ENCODE measurements at regions not wholly inside any gene's neighbourhood (a gene's known extent, or its start where the extent isn't known, plus 50 kb on each side); places are given as distances from the start of the nearest gene placed in this dataset.
"Not testable (repeated sequence)": the region's sequence is repeated elsewhere in the genome, so short reads cannot be mapped to it uniquely, and the experiment has no call there.

- intact Hi-C loops (cut with micrococcal nuclease) = no loop called here
- no peaks in the 10 kb centered on the region for H3K9me3 Mint-ChIP-seq
- no peak for DNase-seq (ENCODE audit: low spot score)
- H3K27ac Mint-ChIP-seq = no peak overlapping the region
- H3K36me3 Mint-ChIP-seq (ENCODE audit: low read depth) = no peaks in the 10 kb centered on the region
- no peak overlapping the region for H3K4me3 Mint-ChIP-seq
- no peaks in the 10 kb centered on the region for H3K4me1 Mint-ChIP-seq (ENCODE audit: low read depth)
- no peaks in the 10 kb centered on the region for H3K27me3 Mint-ChIP-seq (ENCODE audit: insufficient read depth)
Measured at GRCh38 chr4:159944477-159944876, 841.6 kb downstream of the RAPGEF2 start.

- intact Hi-C loops (cut with micrococcal nuclease) = loop anchor here (1.0 kb wide), 1 partner anchor 460 kb away; no protein-coding TSS in a partner anchor
- H3K4me3 Mint-ChIP-seq = no peak overlapping the region
- no peak overlapping the region for H3K27ac Mint-ChIP-seq
- H3K27me3 Mint-ChIP-seq (ENCODE audit: insufficient read depth) = no peaks in the 10 kb centered on the region
- no peak for DNase-seq (ENCODE audit: low spot score)
- H3K9me3 Mint-ChIP-seq = no peaks in the 10 kb centered on the region
- H3K36me3 Mint-ChIP-seq (ENCODE audit: low read depth) = no peaks in the 10 kb centered on the region
- H3K4me1 Mint-ChIP-seq (ENCODE audit: low read depth) = no peaks in the 10 kb centered on the region
Measured at GRCh38 chr4:159946983-159947615, 844.2 kb downstream of the RAPGEF2 start.

GRCh38 chr4:159950707-159951106, 847.8 kb downstream of the RAPGEF2 start:
- intact Hi-C loops (cut with micrococcal nuclease) = no loop called here
- DNase-seq (ENCODE audit: low spot score) = no peak
- no peaks in the 10 kb centered on the region for H3K4me1 Mint-ChIP-seq (ENCODE audit: low read depth)
- H3K27ac Mint-ChIP-seq = no peak overlapping the region
- no peak overlapping the region for H3K4me3 Mint-ChIP-seq
- no peaks in the 10 kb centered on the region for H3K36me3 Mint-ChIP-seq (ENCODE audit: low read depth)
- H3K9me3 Mint-ChIP-seq = no peaks in the 10 kb centered on the region
- H3K27me3 Mint-ChIP-seq (ENCODE audit: insufficient read depth) = no peaks in the 10 kb centered on the region

GRCh38 chr4:159966746-159967145, 863.9 kb downstream of the RAPGEF2 start:
- no peak for DNase-seq (ENCODE audit: low spot score)
- intact Hi-C loops (cut with micrococcal nuclease) = no loop called here
- no peaks in the 10 kb centered on the region for H3K36me3 Mint-ChIP-seq (ENCODE audit: low read depth)
- no peak overlapping the region for H3K4me3 Mint-ChIP-seq
- H3K27me3 Mint-ChIP-seq (ENCODE audit: insufficient read depth) = peaks cover 2% of the 10 kb centered on the region
- H3K9me3 Mint-ChIP-seq = peaks cover 4% of the 10 kb centered on the region
- H3K4me1 Mint-ChIP-seq (ENCODE audit: low read depth) = no peaks in the 10 kb centered on the region
- H3K27ac Mint-ChIP-seq = no peak overlapping the region

DNA sequence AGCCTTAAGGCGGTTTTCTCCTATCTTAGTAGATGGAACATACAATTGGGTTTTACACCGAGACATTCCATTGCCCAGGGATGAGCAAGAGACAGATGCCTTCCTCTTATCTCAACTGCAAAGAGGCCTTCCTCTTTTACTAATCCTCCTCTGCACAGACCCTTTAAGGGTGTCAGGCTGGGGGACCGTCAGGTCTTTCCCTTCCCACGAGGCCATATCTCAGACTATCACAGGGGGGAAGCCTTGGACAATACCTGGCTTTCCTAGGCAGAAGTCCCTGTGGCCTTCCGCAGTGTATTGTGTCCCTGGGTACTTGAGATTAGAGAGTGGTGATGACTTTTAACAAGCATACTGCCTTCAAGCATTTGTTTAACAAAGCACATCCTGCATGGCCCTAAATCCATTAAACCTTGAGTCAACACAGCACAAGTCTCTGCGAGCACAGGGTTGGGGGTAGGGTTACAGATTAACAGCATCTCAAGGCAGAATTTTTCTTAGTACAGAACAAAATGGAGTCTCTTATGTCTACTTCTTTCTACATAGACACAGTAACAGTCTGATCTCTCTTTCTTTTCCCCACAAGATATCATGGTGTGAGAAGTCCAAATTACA, 874.1 kb downstream of the RAPGEF2 start:
- intact Hi-C loops (cut with micrococcal nuclease); H3K36me3 Mint-ChIP-seq (ENCODE audit: low read depth); H3K9me3 Mint-ChIP-seq; H3K27me3 Mint-ChIP-seq (ENCODE audit: insufficient read depth); DNase-seq (ENCODE audit: low spot score); H3K4me3 Mint-ChIP-seq; H3K4me1 Mint-ChIP-seq (ENCODE audit: low read depth); H3K27ac Mint-ChIP-seq: not testable (repeated sequence)

DNA sequence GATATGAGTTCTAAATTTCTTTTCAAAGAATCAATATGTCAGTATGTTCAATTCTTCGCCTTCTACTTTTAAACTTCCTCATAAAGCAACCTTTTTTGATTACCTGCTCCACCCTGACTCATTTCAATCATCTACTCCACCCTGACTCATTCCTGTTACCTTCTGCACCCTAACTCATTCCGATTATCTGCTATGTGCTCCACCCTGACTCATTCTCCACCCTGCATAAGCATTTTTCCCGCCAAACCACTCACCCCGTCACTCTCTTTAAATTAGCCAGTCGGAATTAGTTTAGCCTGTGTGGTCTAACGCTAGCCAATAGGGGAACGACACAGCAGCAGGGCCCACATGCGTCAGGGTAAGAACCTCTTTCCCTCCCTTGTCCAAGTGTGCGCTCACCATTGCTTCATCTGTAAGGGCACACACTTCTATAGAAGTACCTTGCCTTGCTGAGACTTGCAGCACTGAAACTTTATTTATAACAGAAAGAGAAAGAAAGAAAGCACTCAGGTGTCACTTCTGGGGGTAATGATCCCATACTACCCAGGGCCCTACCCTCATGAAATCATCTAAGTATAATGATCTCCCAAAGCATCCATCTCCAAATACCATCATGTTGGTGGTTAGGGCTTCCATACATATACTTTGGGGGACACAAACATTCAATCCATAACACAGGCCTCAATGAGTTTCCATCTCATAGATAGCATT, 875.2 kb downstream of the RAPGEF2 start:
- Mint-ChIP-seq H3K4me1 (ENCODE audit: low read depth) (no peaks in the 10 kb centered on the region), H3K27me3 (ENCODE audit: insufficient read depth) (no peaks in the 10 kb centered on the region), H3K4me3 (no peak overlapping the region), H3K36me3 (ENCODE audit: low read depth) (no peaks in the 10 kb centered on the region), H3K9me3 (no peaks in the 10 kb centered on the region), H3K27ac (no peak overlapping the region)
- intact Hi-C loops (cut with micrococcal nuclease) = no loop called here
- DNase-seq (ENCODE audit: low spot score) = no peak

- no peak overlapping the region for H3K27ac Mint-ChIP-seq
- H3K9me3 Mint-ChIP-seq = no peaks in the 10 kb centered on the region
- DNase-seq (ENCODE audit: low spot score) = no peak
- intact Hi-C loops (cut with micrococcal nuclease) = no loop called here
- no peaks in the 10 kb centered on the region for H3K27me3 Mint-ChIP-seq (ENCODE audit: insufficient read depth)
- no peaks in the 10 kb centered on the region for H3K4me1 Mint-ChIP-seq (ENCODE audit: low read depth)
- H3K4me3 Mint-ChIP-seq = no peak overlapping the region
- no peaks in the 10 kb centered on the region for H3K36me3 Mint-ChIP-seq (ENCODE audit: low read depth)
Measured at GRCh38 chr4:159979351-159979750, 876.5 kb downstream of the RAPGEF2 start.

GRCh38 chr4:159979953-159980352, 877.1 kb downstream of the RAPGEF2 start:
- Mint-ChIP-seq H3K27me3 (ENCODE audit: insufficient read depth) (no peaks in the 10 kb centered on the region), H3K4me3 (no peak overlapping the region), H3K27ac (no peak overlapping the region), H3K36me3 (ENCODE audit: low read depth) (no peaks in the 10 kb centered on the region), H3K4me1 (ENCODE audit: low read depth) (no peaks in the 10 kb centered on the region), H3K9me3 (no peaks in the 10 kb centered on the region)
- intact Hi-C loops (cut with micrococcal nuclease) = no loop called here
- DNase-seq (ENCODE audit: low spot score) = no peak

- Mint-ChIP-seq H3K4me3 (no peak overlapping the region), H3K27ac (no peak overlapping the region), H3K4me1 (ENCODE audit: low read depth) (no peaks in the 10 kb centered on the region), H3K9me3 (no peaks in the 10 kb centered on the region), H3K27me3 (ENCODE audit: insufficient read depth) (no peaks in the 10 kb centered on the region), H3K36me3 (ENCODE audit: low read depth) (no peaks in the 10 kb centered on the region)
- intact Hi-C loops (cut with micrococcal nuclease) = no loop called here
- DNase-seq (ENCODE audit: low spot score) = no peak
Measured at GRCh38 chr4:159980826-159981468, 878.1 kb downstream of the RAPGEF2 start.

DNA sequence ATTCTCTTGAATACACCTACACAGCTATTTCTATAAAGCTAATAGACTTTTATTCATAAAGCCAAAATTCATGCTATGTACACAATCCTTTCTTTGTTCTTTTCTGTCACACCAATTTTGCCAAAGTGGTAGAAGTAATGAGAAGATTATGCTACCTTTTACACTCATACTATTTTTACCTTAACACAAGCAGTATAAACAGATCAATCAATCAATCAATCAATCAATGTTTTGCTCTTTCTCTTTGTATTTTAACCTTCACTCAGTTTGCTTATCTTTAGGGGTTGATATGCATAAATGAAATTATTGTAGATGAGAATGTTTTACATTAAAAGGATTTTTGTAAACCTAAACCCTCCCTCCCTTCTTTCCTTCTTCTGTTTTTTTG, 878.6 kb downstream of the RAPGEF2 start:
- H3K27me3 Mint-ChIP-seq (ENCODE audit: insufficient read depth) = no peaks in the 10 kb centered on the region
- no peaks in the 10 kb centered on the region for H3K9me3 Mint-ChIP-seq
- no peak overlapping the region for H3K4me3 Mint-ChIP-seq
- H3K4me1 Mint-ChIP-seq (ENCODE audit: low read depth) = no peaks in the 10 kb centered on the region
- H3K27ac Mint-ChIP-seq = no peak overlapping the region
- intact Hi-C loops (cut with micrococcal nuclease) = no loop called here
- no peaks in the 10 kb centered on the region for H3K36me3 Mint-ChIP-seq (ENCODE audit: low read depth)
- DNase-seq (ENCODE audit: low spot score) = no peak

- Mint-ChIP-seq H3K36me3 (ENCODE audit: low read depth) (no peaks in the 10 kb centered on the region), H3K9me3 (no peaks in the 10 kb centered on the region), H3K27me3 (ENCODE audit: insufficient read depth) (no peaks in the 10 kb centered on the region), H3K4me1 (ENCODE audit: low read depth) (no peaks in the 10 kb centered on the region), H3K27ac (no peak overlapping the region), H3K4me3 (no peak overlapping the region)
- no peak for DNase-seq (ENCODE audit: low spot score)
- intact Hi-C loops (cut with micrococcal nuclease) = no loop called here
Measured at GRCh38 chr4:159983082-159983481, 880.2 kb downstream of the RAPGEF2 start.

- Mint-ChIP-seq H3K27ac (no peak overlapping the region), H3K36me3 (ENCODE audit: low read depth) (no peaks in the 10 kb centered on the region), H3K4me3 (no peak overlapping the region), H3K4me1 (ENCODE audit: low read depth) (no peaks in the 10 kb centered on the region), H3K27me3 (ENCODE audit: insufficient read depth) (no peaks in the 10 kb centered on the region), H3K9me3 (peaks cover 17% of the 10 kb centered on the region)
- intact Hi-C loops (cut with micrococcal nuclease) = no loop called here
- no peak for DNase-seq (ENCODE audit: low spot score)
Measured at GRCh38 chr4:160009656-160010493, 907.0 kb downstream of the RAPGEF2 start.

Measured in activated T-helper 1 cell treated with anti-CD3 and anti-CD28 coated beads, Interleukin-12 subunit alpha, Interleukin-12 subunit beta, Interleukin-2, Interleukin-4 antibody, amounts not matched to agents 30 ng/mL and 10 ng/mL and 1 ng/mL, durations not matched to agents 14 hours and 24 hours and 36 hours (primary cell).